GM21381 (cell line): ENCODE measurements at regions not wholly inside any gene's neighbourhood (a gene's known extent, or its start where the extent isn't known, plus 50 kb on each side); places are given as distances from the start of the nearest gene placed in this dataset.
"Not testable (repeated sequence)": the region's sequence is repeated elsewhere in the genome, so short reads cannot be mapped to it uniquely, and the experiment has no call there.

Source experiments
- ATAC-seq: cut with Tn5 transposase; IDR thresholded peaks from one replicate; pipeline ENCODE4 v1.9.1; 2021; ENCODE audit warnings: mild to moderate bottlenecking, moderate library complexity; ENCODE audit not compliant: unreplicated experiment

- no peak for ATAC-seq
Observed at GRCh38 chr3:102295756-102296155, 139.1 kb upstream of the ZPLD1 start.

- ATAC-seq = no peak
Observed at GRCh38 chr3:102297072-102297658, 137.7 kb upstream of the ZPLD1 start.

- ATAC-seq = no peak
Observed at GRCh38 chr3:102299125-102299877, 135.5 kb upstream of the ZPLD1 start.

- no peak for ATAC-seq
Observed at GRCh38 chr3:102301155-102301880, 133.5 kb upstream of the ZPLD1 start.

GRCh38 chr3:102302020-102302419 is 132.8 kb upstream of the ZPLD1 start:
- ATAC-seq = no peak

GRCh38 chr3:102304550-102304949 is 130.3 kb upstream of the ZPLD1 start:
- ATAC-seq = no peak

- no peak for ATAC-seq
Observed at GRCh38 chr3:102307442-102307841, 127.4 kb upstream of the ZPLD1 start.

GRCh38 chr3:102329066-102329465 is 105.7 kb upstream of the ZPLD1 start:
- no peak for ATAC-seq

GRCh38 chr3:102329561-102329960 is 105.3 kb upstream of the ZPLD1 start:
- ATAC-seq = no peak

GRCh38 chr3:102332205-102332604 is 102.6 kb upstream of the ZPLD1 start:
- ATAC-seq = no peak

GRCh38 chr3:102332934-102333333 is 101.9 kb upstream of the ZPLD1 start:
- ATAC-seq = no peak

- ATAC-seq = no peak
Observed at GRCh38 chr3:102336130-102336529, 98.7 kb upstream of the ZPLD1 start.

GRCh38 chr3:102339671-102340070 is 95.1 kb upstream of the ZPLD1 start:
- ATAC-seq = no peak

- no peak for ATAC-seq
Observed at GRCh38 chr3:102346897-102347296, 87.9 kb upstream of the ZPLD1 start.

- ATAC-seq = no peak
Observed at GRCh38 chr3:102348904-102349303, 85.9 kb upstream of the ZPLD1 start.

GRCh38 chr3:102353148-102353547 is 81.7 kb upstream of the ZPLD1 start:
- ATAC-seq = no peak

- no peak for ATAC-seq
Observed at GRCh38 chr3:102353805-102354204, 81.0 kb upstream of the ZPLD1 start.

- ATAC-seq = no peak
Observed at GRCh38 chr3:102354818-102355515, 79.8 kb upstream of the ZPLD1 start.

GRCh38 chr3:102356506-102356905 is 78.3 kb upstream of the ZPLD1 start:
- ATAC-seq = no peak

- ATAC-seq = not testable (repeated sequence)
Observed at GRCh38 chr3:102357313-102357712, 77.5 kb upstream of the ZPLD1 start.

GRCh38 chr3:102360183-102360860 is 74.5 kb upstream of the ZPLD1 start:
- ATAC-seq = no peak
